ENCODE measurements at regions not wholly inside any gene's neighbourhood (a gene's known extent, or its start where the extent isn't known, plus 50 kb on each side); places are given as distances from the start of the nearest gene placed in this dataset.

- Histone ChIP-seq H3K79me2 (ENCODE audit: insufficient read depth, low read depth) (no peaks in the 10 kb centered on the region), H3K27me3 (ENCODE audit: insufficient read depth, low read depth) (no peaks in the 10 kb centered on the region), H2AFZ (ENCODE audit: low read depth) (no peak overlapping the region), H3K4me3 (IDR thresholded peaks at IDR 0.05; ENCODE audit: insufficient read depth, low read depth, low read length) (no peak overlapping the region), H3K4me1 (ENCODE audit: low read depth, poor library complexity, severe bottlenecking) (no peaks in the 10 kb centered on the region), H4K20me1 (ENCODE audit: insufficient read depth) (no peaks in the 10 kb centered on the region), H3K4me2 (no peak overlapping the region), H3K9ac (no peak overlapping the region), H3K36me3 (ENCODE audit: insufficient read depth) (no peaks in the 10 kb centered on the region), H3K27ac (no peak overlapping the region)
- TF ChIP-seq CTCF (conservative IDR thresholded peaks at IDR 0.05; ENCODE audit: low read depth, low read length) = no peak
These were observed 53.2 kb upstream of the CUL3 start for GRCh38 chr2:224638301-224638823.
